HG02973 (cell line): ENCODE measurements at regions not wholly inside any gene's neighbourhood (a gene's known extent, or its start where the extent isn't known, plus 50 kb on each side); places are given as distances from the start of the nearest gene placed in this dataset.

ENCODE experiments used
- ATAC-seq: cut with Tn5 transposase; IDR thresholded peaks from one replicate; pipeline ENCODE4 v1.9.1; 2021; ENCODE audit warnings: moderate library complexity; ENCODE audit not compliant: unreplicated experiment

GRCh38 chr13:67630640-67631039 is 400.5 kb upstream of the PCDH9 start:
- no peak for ATAC-seq

- no peak for ATAC-seq
Measured at GRCh38 chr13:67623630-67624029, 393.5 kb upstream of the PCDH9 start.

- no peak for ATAC-seq
Measured at GRCh38 chr13:67620665-67621064, 390.5 kb upstream of the PCDH9 start.

GRCh38 chr13:67619995-67620380 is 389.9 kb upstream of the PCDH9 start:
- no peak for ATAC-seq

GRCh38 chr13:67619351-67619994 is 389.3 kb upstream of the PCDH9 start:
- no peak for ATAC-seq

GRCh38 chr13:67614579-67614978 is 384.4 kb upstream of the PCDH9 start:
- ATAC-seq: no peak

- no peak for ATAC-seq
Measured at GRCh38 chr13:67614013-67614412, 383.9 kb upstream of the PCDH9 start.

- no peak for ATAC-seq
Measured at GRCh38 chr13:67588607-67589006, 358.5 kb upstream of the PCDH9 start.

- ATAC-seq: no peak
Measured at GRCh38 chr13:67577361-67577760, 347.2 kb upstream of the PCDH9 start.

- no peak for ATAC-seq
Measured at GRCh38 chr13:67574320-67575233, 344.4 kb upstream of the PCDH9 start.

- no peak for ATAC-seq
Measured at GRCh38 chr13:67568205-67568604, 338.1 kb upstream of the PCDH9 start.

GRCh38 chr13:67557642-67558241 is 327.6 kb upstream of the PCDH9 start:
- ATAC-seq: no peak

GRCh38 chr13:67557118-67557517 is 327.0 kb upstream of the PCDH9 start:
- ATAC-seq: no peak

- no peak for ATAC-seq
Measured at GRCh38 chr13:67554746-67555452, 324.8 kb upstream of the PCDH9 start.

- no peak for ATAC-seq
Measured at GRCh38 chr13:67554286-67554685, 324.1 kb upstream of the PCDH9 start.

GRCh38 chr13:67549331-67549730 is 319.2 kb upstream of the PCDH9 start:
- ATAC-seq: no peak

- ATAC-seq: no peak
Measured at GRCh38 chr13:67538906-67539305, 308.8 kb upstream of the PCDH9 start.

- ATAC-seq: no peak
Measured at GRCh38 chr13:67520886-67521285, 290.8 kb upstream of the PCDH9 start.

- ATAC-seq: no peak
Measured at GRCh38 chr13:67519356-67519755, 289.2 kb upstream of the PCDH9 start.

- ATAC-seq: no peak
Measured at GRCh38 chr13:67518785-67519184, 288.6 kb upstream of the PCDH9 start.

- ATAC-seq: peak; percentile 84
Measured at GRCh38 chr13:67515895-67516294, 285.8 kb upstream of the PCDH9 start.
